Endodermal cell (in vitro differentiated cells): ENCODE measurements at regions not wholly inside any gene's neighbourhood (a gene's known extent, or its start where the extent isn't known, plus 50 kb on each side); places are given as distances from the start of the nearest gene placed in this dataset.

ENCODE experiments used
- DNase-seq: peaks from one replicate; pipeline ENCODE4 v3.0.0-alpha.2; 2017
- H3K27ac ChIP-seq: 2 replicates; pipeline ENCODE4 v1.5.1; 2013; ENCODE audit warnings: mild to moderate bottlenecking, low read depth, low read length, moderate library complexity
- H3K27me3 ChIP-seq: 2 replicates; pipeline ENCODE4 v1.6.1; 2013; ENCODE audit warnings: mild to moderate bottlenecking, low read length, moderate library complexity; ENCODE audit not compliant: insufficient read depth, control insufficient read depth, poor library complexity, severe bottlenecking
- H3K36me3 ChIP-seq: 2 replicates; pipeline ENCODE4 v1.7.0; 2013; ENCODE audit warnings: mild to moderate bottlenecking, low read length, moderate library complexity; ENCODE audit not compliant: control insufficient read depth, insufficient read depth
- H3K4me1 ChIP-seq: one replicate; pipeline ENCODE4 v1.7.0; 2013; ENCODE audit warnings: low read length; ENCODE audit not compliant: control insufficient read depth, insufficient read depth
- H3K4me3 ChIP-seq: 2 replicates; pipeline ENCODE4 v1.5.1; 2013; ENCODE audit warnings: mild to moderate bottlenecking, low read length, moderate library complexity
- H3K9ac ChIP-seq: 2 replicates; pipeline ENCODE4 v1.6.1; 2013; ENCODE audit warnings: mild to moderate bottlenecking, low read length, moderate library complexity; ENCODE audit not compliant: poor library complexity, severe bottlenecking; ENCODE audit errors: extremely low read depth
- H3K9me3 ChIP-seq: 2 replicates; pipeline ENCODE4 v1.6.1; 2013; ENCODE audit warnings: mild to moderate bottlenecking, low read length, moderate library complexity; ENCODE audit not compliant: control insufficient read depth
- H3K27ac Mint-ChIP-seq: 2 replicates; pipeline ENCODE4 v1.8.0; 2020; ENCODE audit warnings: mixed read lengths
- H3K27me3 Mint-ChIP-seq: 2 replicates; pipeline ENCODE4 v1.8.0; 2021; ENCODE audit warnings: mild to moderate bottlenecking, mixed read lengths; ENCODE audit not compliant: insufficient read depth
- H3K36me3 Mint-ChIP-seq: 2 replicates; pipeline ENCODE4 v1.8.0; 2020; ENCODE audit warnings: low read depth, mixed read lengths
- H3K4me1 Mint-ChIP-seq: 2 replicates; pipeline ENCODE4 v1.8.0; 2020; ENCODE audit warnings: mixed read lengths
- H3K4me3 Mint-ChIP-seq: 2 replicates; pipeline ENCODE4 v1.8.0; 2020; ENCODE audit warnings: mild to moderate bottlenecking, moderate library complexity, mixed read lengths
- H3K9me3 Mint-ChIP-seq: 2 replicates; pipeline ENCODE4 v1.8.0; 2020; ENCODE audit warnings: mild to moderate bottlenecking, mixed read lengths
- CTCF ChIP-seq: fragments of 200-600 bp; sonication (generic); conservative IDR thresholded peaks from 2 replicates; pipeline ENCODE4 v1.5.0; 2021; ENCODE audit warnings: antibody characterized with exemption, mild to moderate bottlenecking
- WGBS, 2 experiments: methylation state at CpG; one replicate each; pipeline versions ENCODE4 v1.1.5 to v1.1.7; 2013; ENCODE audit warnings: missing lambda C conversion rate in 2 of 2, mixed read lengths in 1 of 2; ENCODE audit not compliant: insufficient coverage in 1 of 2, insufficient read length in 1 of 2; 5-methylcytosine and 5-hydroxymethylcytosine counted together

- H3K36me3 Mint-ChIP-seq, result no peaks in the 10 kb centered on the region
- TF ChIP-seq CTCF, result no peak
- 94 to 95% methylated on average over 3 to 7 of the region's 7 CpGs for WGBS, 2 experiments
- no peaks in the 10 kb centered on the region for H3K27me3 Mint-ChIP-seq
- no peak for DNase-seq
- no peak overlapping the region for H3K4me3 ChIP-seq
- no peaks in the 10 kb centered on the region for H3K9me3 ChIP-seq
- no peak overlapping the region for H3K9ac ChIP-seq
- H3K27ac Mint-ChIP-seq, result no peak overlapping the region
- H3K27ac ChIP-seq, result no peak overlapping the region
- H3K4me3 Mint-ChIP-seq, result no peak overlapping the region
- H3K4me1 ChIP-seq, result no peaks in the 10 kb centered on the region
- H3K4me1 Mint-ChIP-seq, result peaks cover 7% of the 10 kb centered on the region
- H3K27me3 ChIP-seq, result no peaks in the 10 kb centered on the region
- H3K9me3 Mint-ChIP-seq, result no peaks in the 10 kb centered on the region
- H3K36me3 ChIP-seq, result no peaks in the 10 kb centered on the region
Measured at GRCh38 chr1:166605137-166605536, 234.1 kb upstream of the POGK start.

GRCh38 chr1:166612886-166613285, 226.4 kb upstream of the POGK start:
- Histone ChIP-seq H3K9ac (no peak overlapping the region), H3K4me3 (no peak overlapping the region), H3K27me3 (no peaks in the 10 kb centered on the region), H3K9me3 (no peaks in the 10 kb centered on the region), H3K27ac (no peak overlapping the region), H3K36me3 (no peaks in the 10 kb centered on the region), H3K4me1 (no peaks in the 10 kb centered on the region)
- Mint-ChIP-seq H3K27me3 (no peaks in the 10 kb centered on the region), H3K36me3 (no peaks in the 10 kb centered on the region), H3K27ac (no peak overlapping the region), H3K4me3 (no peak overlapping the region), H3K4me1 (no peaks in the 10 kb centered on the region), H3K9me3 (no peaks in the 10 kb centered on the region)
- DNase-seq, result no peak
- no peak for TF ChIP-seq CTCF
- 78 to 91% methylated on average over 1 of the region's 1 CpG for WGBS, 2 experiments

GRCh38 chr1:166616206-166616605, 223.1 kb upstream of the POGK start:
- no peaks in the 10 kb centered on the region for H3K4me1 ChIP-seq
- Mint-ChIP-seq H3K4me1 (peaks cover 3% of the 10 kb centered on the region), H3K9me3 (no peaks in the 10 kb centered on the region), H3K27me3 (no peaks in the 10 kb centered on the region), H3K27ac (no peak overlapping the region), H3K36me3 (no peaks in the 10 kb centered on the region), H3K4me3 (no peak overlapping the region)
- WGBS, 2 experiments, result no CpG with 5 or more reads among the region's 1 CpG
- H3K9ac ChIP-seq, result no peak overlapping the region
- no peak overlapping the region for H3K27ac ChIP-seq
- H3K4me3 ChIP-seq, result no peak overlapping the region
- no peaks in the 10 kb centered on the region for H3K36me3 ChIP-seq
- no peak for TF ChIP-seq CTCF
- DNase-seq, result no peak
- H3K27me3 ChIP-seq, result no peaks in the 10 kb centered on the region
- H3K9me3 ChIP-seq, result no peaks in the 10 kb centered on the region
